Trophoblast cell (in vitro differentiated cells and primary cell): ENCODE measurements at regions not wholly inside any gene's neighbourhood (a gene's known extent, or its start where the extent isn't known, plus 50 kb on each side); places are given as distances from the start of the nearest gene placed in this dataset.

ENCODE experiments used
- DNase-seq, 2 donors: peaks; one replicate each; pipeline ENCODE4 v3.0.0-alpha.2; 2016
- H2AFZ ChIP-seq: 2 replicates; pipeline ENCODE4 v1.6.1; 2013; ENCODE audit warnings: low read length, moderate library complexity, mild to moderate bottlenecking; ENCODE audit not compliant: insufficient read depth, poor library complexity
- H2AK5ac ChIP-seq: 2 replicates; pipeline ENCODE4 v1.6.1; 2013; ENCODE audit warnings: mild to moderate bottlenecking, low read length
- H2BK120ac ChIP-seq: 2 replicates; pipeline ENCODE4 v1.6.1; 2013; ENCODE audit warnings: low read length, mild to moderate bottlenecking, moderate library complexity; ENCODE audit not compliant: insufficient read depth, poor library complexity
- H2BK12ac ChIP-seq: 2 replicates; pipeline ENCODE4 v1.6.1; 2013; ENCODE audit warnings: mild to moderate bottlenecking, low read length, moderate library complexity
- H2BK5ac ChIP-seq: 2 replicates; pipeline ENCODE4 v1.6.1; 2013; ENCODE audit warnings: low read length, low read depth, moderate library complexity, mild to moderate bottlenecking; ENCODE audit not compliant: poor library complexity
- H3K14ac ChIP-seq: 2 replicates; pipeline ENCODE4 v1.6.1; 2013; ENCODE audit warnings: mild to moderate bottlenecking, low read length
- H3K18ac ChIP-seq: 2 replicates; pipeline ENCODE4 v1.6.1; 2013; ENCODE audit warnings: mild to moderate bottlenecking, low read length
- H3K23ac ChIP-seq: 2 replicates; pipeline ENCODE4 v1.6.1; 2013; ENCODE audit warnings: low read length
- H3K27ac ChIP-seq: 2 replicates; pipeline ENCODE4 v1.5.1; 2013; ENCODE audit warnings: low read depth, mild to moderate bottlenecking, inconsistent platforms, low read length, moderate library complexity
- H3K27me3 ChIP-seq: 2 replicates; pipeline ENCODE4 v1.6.1; 2013; ENCODE audit warnings: inconsistent platforms, mild to moderate bottlenecking, low read length, moderate library complexity; ENCODE audit not compliant: insufficient read depth
- H3K36me3 ChIP-seq, 2 experiments: 1 replicate in 1 of 2; 2 replicates in 1 of 2; pipeline ENCODE4 v1.6.1; 2013; ENCODE audit warnings: low read length in 2 of 2, mild to moderate bottlenecking in 2 of 2, moderate library complexity in 1 of 2; ENCODE audit not compliant: insufficient read depth in 2 of 2, control insufficient read depth in 1 of 2
- H3K4ac ChIP-seq: 2 replicates; pipeline ENCODE4 v1.6.1; 2013; ENCODE audit warnings: low read depth, mild to moderate bottlenecking, low read length, moderate library complexity
- H3K4me1 ChIP-seq, 2 experiments: 1 replicate in 1 of 2; 2 replicates in 1 of 2; pipeline ENCODE4 v1.6.1; 2013; ENCODE audit warnings: low read length in 2 of 2, mild to moderate bottlenecking in 2 of 2, moderate library complexity in 1 of 2; ENCODE audit not compliant: insufficient read depth in 2 of 2, control insufficient read depth in 1 of 2
- H3K4me2 ChIP-seq: 2 replicates; pipeline ENCODE4 v1.6.1; 2013; ENCODE audit warnings: inconsistent platforms, mild to moderate bottlenecking, low read length, moderate library complexity
- H3K4me3 ChIP-seq: 2 replicates; pipeline ENCODE4 v1.5.1; 2013; ENCODE audit warnings: mild to moderate bottlenecking, low read depth, low read length, inconsistent platforms
- H3K79me1 ChIP-seq: one replicate; pipeline ENCODE4 v1.6.1; 2013; ENCODE audit warnings: low read length
- H3K79me2 ChIP-seq: 2 replicates; pipeline ENCODE4 v1.6.1; 2013; ENCODE audit warnings: low read length, mild to moderate bottlenecking; ENCODE audit not compliant: control insufficient read depth, insufficient read depth, poor library complexity
- H3K9ac ChIP-seq: 2 replicates; pipeline ENCODE4 v1.6.1; 2013; ENCODE audit warnings: mild to moderate bottlenecking, low read length
- H3K9me3 ChIP-seq: 2 replicates; pipeline ENCODE4 v1.6.1; 2013; ENCODE audit warnings: low read depth, mild to moderate bottlenecking, control low read depth, inconsistent platforms, low read length; ENCODE audit not compliant: insufficient read depth
- H4K12ac ChIP-seq: 2 replicates; pipeline ENCODE4 v1.6.1; 2013; ENCODE audit warnings: low read depth, mild to moderate bottlenecking, low read length, moderate library complexity
- H4K8ac ChIP-seq: 2 replicates; pipeline ENCODE4 v1.6.1; 2013; ENCODE audit warnings: low read depth, mild to moderate bottlenecking, low read length, moderate library complexity
- H4K91ac ChIP-seq: one replicate; pipeline ENCODE4 v1.6.1; 2013; ENCODE audit warnings: low read depth, mild to moderate bottlenecking, low read length, moderate library complexity
- WGBS: extraction: QIAGEN DNeasy Blood & Tissue Kit; methylation state at CpG from one replicate; pipeline ENCODE4 v1.1.7; 2013; ENCODE audit warnings: missing lambda C conversion rate; ENCODE audit not compliant: insufficient read length, insufficient coverage; ENCODE audit errors: extremely low coverage; 5-methylcytosine and 5-hydroxymethylcytosine counted together

- Histone ChIP-seq H3K23ac (no peak overlapping the region), H4K91ac (no peak overlapping the region), H2AFZ (no peak overlapping the region)
These were observed 269.3 kb upstream of the HS3ST1 start for GRCh38 chr4:11698033-11698432.

GRCh38 chr4:11693693-11694092 lies 265.0 kb upstream of the HS3ST1 start:
- H2BK5ac ChIP-seq = no peak overlapping the region
- no peak overlapping the region for H3K4me2 ChIP-seq
- no peak overlapping the region for H3K9ac ChIP-seq
- no peak overlapping the region for H4K8ac ChIP-seq
- no peak overlapping the region for H2AK5ac ChIP-seq
- H3K27ac ChIP-seq = no peak overlapping the region
- H2AFZ ChIP-seq = no peak overlapping the region
- H3K27me3 ChIP-seq = no peaks in the 10 kb centered on the region
- no peaks in the 10 kb centered on the region for H3K9me3 ChIP-seq
- H3K4me1 ChIP-seq = no peaks in the 10 kb centered on the region
- H3K79me1 ChIP-seq = no peaks in the 10 kb centered on the region
- H3K18ac ChIP-seq = no peak overlapping the region
- H3K14ac ChIP-seq = no peak overlapping the region
- no peak overlapping the region for H4K91ac ChIP-seq
- no peak overlapping the region for H3K4me3 ChIP-seq
- no peak overlapping the region for H3K23ac ChIP-seq
- no peak overlapping the region for H4K12ac ChIP-seq
- no CpG with 5 or more reads among the region's 2 CpGs for WGBS
- H3K36me3 ChIP-seq = no peaks in the 10 kb centered on the region
- no peak overlapping the region for H2BK120ac ChIP-seq
- DNase-seq = no peak
- no peaks in the 10 kb centered on the region for H3K79me2 ChIP-seq
- no peak overlapping the region for H3K4ac ChIP-seq
- no peak overlapping the region for H2BK12ac ChIP-seq

More at GRCh38 chr4:11698033-11698432, 269.3 kb upstream of the HS3ST1 start:
- Histone ChIP-seq H3K79me1 (no peaks in the 10 kb centered on the region), H2AK5ac (no peak overlapping the region), H3K9me3 (no peaks in the 10 kb centered on the region), H3K36me3 (no peaks in the 10 kb centered on the region), H3K4ac (no peak overlapping the region), H2BK12ac (no peak overlapping the region), H2BK120ac (no peak overlapping the region), H3K79me2 (no peaks in the 10 kb centered on the region), H3K27ac (no peak overlapping the region), H4K12ac (no peak overlapping the region), H3K4me3 (no peak overlapping the region), H3K18ac (no peak overlapping the region), H3K9ac (no peak overlapping the region), H3K27me3 (no peaks in the 10 kb centered on the region), H3K14ac (no peak overlapping the region), H2BK5ac (no peak overlapping the region), H4K8ac (no peak overlapping the region), H3K4me1 (no peaks in the 10 kb centered on the region), H3K4me2 (no peak overlapping the region)
- no CpG with 5 or more reads among the region's 2 CpGs for WGBS
- DNase-seq = no peak

- no peaks in the 10 kb centered on the region for H3K79me1 ChIP-seq
- no peak overlapping the region for H2BK5ac ChIP-seq
- no peak overlapping the region for H3K4ac ChIP-seq
- H4K91ac ChIP-seq = no peak overlapping the region
- no peak overlapping the region for H4K12ac ChIP-seq
- no peaks in the 10 kb centered on the region for H3K36me3 ChIP-seq
- no peak overlapping the region for H3K23ac ChIP-seq
- no peak overlapping the region for H3K4me2 ChIP-seq
- H3K18ac ChIP-seq = no peak overlapping the region
- H3K9me3 ChIP-seq = no peaks in the 10 kb centered on the region
- H3K9ac ChIP-seq = no peak overlapping the region
- no peak overlapping the region for H2BK12ac ChIP-seq
- H3K79me2 ChIP-seq = no peaks in the 10 kb centered on the region
- no peak for DNase-seq
- H2BK120ac ChIP-seq = no peak overlapping the region
- H2AFZ ChIP-seq = no peak overlapping the region
- WGBS = no CpG with 5 or more reads among the region's 3 CpGs
- no peak overlapping the region for H3K4me3 ChIP-seq
- H3K4me1 ChIP-seq = no peaks in the 10 kb centered on the region
- no peak overlapping the region for H3K14ac ChIP-seq
- no peak overlapping the region for H3K27ac ChIP-seq
- no peak overlapping the region for H4K8ac ChIP-seq
- no peak overlapping the region for H2AK5ac ChIP-seq
- H3K27me3 ChIP-seq = no peaks in the 10 kb centered on the region
These were observed 262.5 kb upstream of the HS3ST1 start for GRCh38 chr4:11691236-11691635.

- no peak for DNase-seq
- WGBS = no CpG with 5 or more reads among the region's 1 CpG
- no peak overlapping the region for H4K12ac ChIP-seq
These were observed 259.0 kb upstream of the HS3ST1 start for GRCh38 chr4:11687727-11688126.

More at GRCh38 chr4:11687727-11688126, 259.0 kb upstream of the HS3ST1 start:
- no peak overlapping the region for H2BK5ac ChIP-seq
- no peaks in the 10 kb centered on the region for H3K27me3 ChIP-seq
- H3K4me1 ChIP-seq = no peaks in the 10 kb centered on the region
- H3K27ac ChIP-seq = no peak overlapping the region
- H4K8ac ChIP-seq = no peak overlapping the region
- no peaks in the 10 kb centered on the region for H3K9me3 ChIP-seq
- H3K9ac ChIP-seq = no peak overlapping the region
- no peak overlapping the region for H3K18ac ChIP-seq
- no peaks in the 10 kb centered on the region for H3K79me1 ChIP-seq
- no peak overlapping the region for H3K4ac ChIP-seq
- no peak overlapping the region for H2BK120ac ChIP-seq
- H2BK12ac ChIP-seq = no peak overlapping the region
- no peak overlapping the region for H2AFZ ChIP-seq
- H3K23ac ChIP-seq = no peak overlapping the region
- H3K36me3 ChIP-seq = no peaks in the 10 kb centered on the region
- H3K4me2 ChIP-seq = no peak overlapping the region
- no peak overlapping the region for H4K91ac ChIP-seq
- H3K14ac ChIP-seq = no peak overlapping the region
- no peaks in the 10 kb centered on the region for H3K79me2 ChIP-seq
- no peak overlapping the region for H2AK5ac ChIP-seq
- H3K4me3 ChIP-seq = no peak overlapping the region
